Ovary (tissue), 7 donors: ENCODE measurements at regions not wholly inside any gene's neighbourhood (a gene's known extent, or its start where the extent isn't known, plus 50 kb on each side); places are given as distances from the start of the nearest gene placed in this dataset.

ENCODE experiments used
- DNase-seq, 5 donors: peaks; one replicate each; pipeline ENCODE4 v3.0.0-alpha.2; 2019 to 2020
- H3K27ac ChIP-seq, 2 donors: fragments of 200-600 bp; one replicate each; pipeline versions ENCODE4 v1.5.1 to v1.8.0; 2019 to 2022
- H3K27me3 ChIP-seq: fragments of 200-600 bp; one replicate; pipeline ENCODE4 v1.8.0; 2022
- H3K36me3 ChIP-seq: fragments of 200-600 bp; sonication (generic); one replicate; pipeline ENCODE4 v1.5.1; 2019
- H3K4me1 ChIP-seq: one replicate; pipeline ENCODE4 v1.8.1; 2013; ENCODE audit warnings: mild to moderate bottlenecking, moderate library complexity; ENCODE audit not compliant: insufficient read depth
- H3K4me3 ChIP-seq: fragments of 200-600 bp; sonication (generic); one replicate; pipeline ENCODE4 v1.5.1; 2017
- H3K9me3 ChIP-seq, 2 donors: fragments of 200-600 bp in 1 of 2; sonication (generic) in 1 of 2; one replicate each; pipeline versions ENCODE4 v1.5.1 to v1.8.1; 2013 to 2019; ENCODE audit warnings: mild to moderate bottlenecking in 1 of 2, moderate library complexity in 1 of 2
- EP300 ChIP-seq: sonication (generic); formaldehyde crosslinking; IDR thresholded peaks from one replicate; pipeline ENCODE4 v1.6.1; 2017; ENCODE audit warnings: antibody characterized with exemption
- POLR2A ChIP-seq: fragments of 450-650 bp; IDR thresholded peaks from one replicate; pipeline ENCODE4 v1.6.1; 2017; ENCODE audit warnings: antibody characterized with exemption, mild to moderate bottlenecking, moderate library complexity
- WGBS, 3 donors: extraction: QIAGEN DNeasy Blood & Tissue Kit in 1 of 3; methylation state at CpG; one replicate each; pipeline versions ENCODE4 v1.1.5 to v1.1.7; 2013 to 2017; 5-methylcytosine and 5-hydroxymethylcytosine counted together
- intact Hi-C, 4 donors: fragments of 100-400 bp; cut with DNase I; formaldehyde crosslinking; loops; one replicate each; pipeline versions ENCODE4 v1.11.0 to v1.15.1; 2022 to 2023
- TF ChIP-seq, protein P1 (sequence below), 3 donors: fragments of 450-650 bp in 2 of 3; fragments of 200-600 bp in 1 of 3; IDR thresholded peaks; one replicate each; pipeline versions ENCODE4 v1.5.1 to v1.8.0; 2016 to 2022; ENCODE audit warnings: antibody characterized with exemption in 3 of 3, mild to moderate bottlenecking in 1 of 3
- donor health status: DM: no; HTN: no; CAD: no; lungs with moderate emphysema.
- donor health status: DM: no; HTN: no; CAD: no.
- donor health status: Bipolar disorder and iron deficiency.
- donor health status: DM: no; HTN: no; CAD: no.
- donor health status: DM: yes; HTN: yes; CAD: no.

GRCh38 chr7:118836933-118837332 is 612.4 kb downstream of the ANKRD7 start:
- no peaks in the 10 kb centered on the region for H3K9me3 ChIP-seq
- no peaks in the 10 kb centered on the region for H3K36me3 ChIP-seq
- H3K4me3 ChIP-seq, result no peak overlapping the region
- TF ChIP-seq EP300, result no peak
- TF ChIP-seq, protein P1, sequence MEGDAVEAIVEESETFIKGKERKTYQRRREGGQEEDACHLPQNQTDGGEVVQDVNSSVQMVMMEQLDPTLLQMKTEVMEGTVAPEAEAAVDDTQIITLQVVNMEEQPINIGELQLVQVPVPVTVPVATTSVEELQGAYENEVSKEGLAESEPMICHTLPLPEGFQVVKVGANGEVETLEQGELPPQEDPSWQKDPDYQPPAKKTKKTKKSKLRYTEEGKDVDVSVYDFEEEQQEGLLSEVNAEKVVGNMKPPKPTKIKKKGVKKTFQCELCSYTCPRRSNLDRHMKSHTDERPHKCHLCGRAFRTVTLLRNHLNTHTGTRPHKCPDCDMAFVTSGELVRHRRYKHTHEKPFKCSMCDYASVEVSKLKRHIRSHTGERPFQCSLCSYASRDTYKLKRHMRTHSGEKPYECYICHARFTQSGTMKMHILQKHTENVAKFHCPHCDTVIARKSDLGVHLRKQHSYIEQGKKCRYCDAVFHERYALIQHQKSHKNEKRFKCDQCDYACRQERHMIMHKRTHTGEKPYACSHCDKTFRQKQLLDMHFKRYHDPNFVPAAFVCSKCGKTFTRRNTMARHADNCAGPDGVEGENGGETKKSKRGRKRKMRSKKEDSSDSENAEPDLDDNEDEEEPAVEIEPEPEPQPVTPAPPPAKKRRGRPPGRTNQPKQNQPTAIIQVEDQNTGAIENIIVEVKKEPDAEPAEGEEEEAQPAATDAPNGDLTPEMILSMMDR (IDR thresholded peaks at IDR 0.05), result no peak
- no peak for TF ChIP-seq POLR2A
- no peaks in the 10 kb centered on the region for H3K4me1 ChIP-seq
- DNase-seq, result no peak
- H3K27ac ChIP-seq, result no peak overlapping the region
- intact Hi-C loops, result no loop called here
- H3K27me3 ChIP-seq, result no peaks in the 10 kb centered on the region
- WGBS, 3 donors, result 82 to 93% (median 92%) methylated on average over 2 of the region's 2 CpGs

DNA sequence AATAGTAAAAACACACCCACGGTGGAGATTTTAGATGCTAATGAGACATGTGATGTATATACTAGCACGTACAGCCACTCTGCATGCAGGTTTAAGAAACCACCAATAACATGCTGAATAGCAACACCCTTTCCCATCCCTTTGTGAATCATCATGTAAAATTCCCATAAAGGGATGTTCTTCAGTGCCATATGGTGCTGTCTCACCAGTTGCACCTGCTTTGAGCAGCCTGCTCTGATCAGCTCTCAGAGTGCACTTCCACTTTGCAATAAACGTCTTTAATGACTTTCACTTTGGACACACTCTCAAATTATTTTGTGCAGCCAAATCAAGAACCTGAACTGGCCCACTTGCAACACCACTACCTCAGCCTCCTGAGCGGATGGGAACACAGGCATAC is 615.0 kb downstream of the ANKRD7 start:
- no peaks in the 10 kb centered on the region for H3K4me1 ChIP-seq
- no peak for DNase-seq
- 77 to 80% (median 79%) methylated on average over 4 of the region's 4 CpGs for WGBS, 3 donors
- intact Hi-C loops, result no loop called here
- TF ChIP-seq POLR2A (no peak), EP300 (no peak)
- TF ChIP-seq, protein P1 (IDR thresholded peaks at IDR 0.05), result no peak
- no peak overlapping the region for H3K27ac ChIP-seq
- H3K9me3 ChIP-seq, result no peaks in the 10 kb centered on the region
- H3K27me3 ChIP-seq, result no peaks in the 10 kb centered on the region
- no peak overlapping the region for H3K4me3 ChIP-seq
- H3K36me3 ChIP-seq, result no peaks in the 10 kb centered on the region

- WGBS, 3 donors, result 88 to 91% (median 91%) methylated on average over 1 of the region's 1 CpG
- Histone ChIP-seq H3K4me1 (no peaks in the 10 kb centered on the region), H3K27ac (no peak overlapping the region), H3K36me3 (no peaks in the 10 kb centered on the region), H3K4me3 (no peak overlapping the region), H3K27me3 (no peaks in the 10 kb centered on the region), H3K9me3 (no peaks in the 10 kb centered on the region)
- intact Hi-C loops, result no loop called here
- DNase-seq, result no peak
- TF ChIP-seq, protein P1 (IDR thresholded peaks at IDR 0.05), result no peak
- TF ChIP-seq POLR2A (no peak), EP300 (no peak)
Measured at GRCh38 chr7:118843456-118843855, 619.0 kb downstream of the ANKRD7 start.

GRCh38 chr7:118844748-118845147 is 620.2 kb downstream of the ANKRD7 start:
- Histone ChIP-seq H3K27ac (no peak overlapping the region), H3K27me3 (no peaks in the 10 kb centered on the region), H3K4me3 (no peak overlapping the region), H3K4me1 (no peaks in the 10 kb centered on the region), H3K9me3 (no peaks in the 10 kb centered on the region), H3K36me3 (no peaks in the 10 kb centered on the region)
- intact Hi-C loops, result no loop called here
- DNase-seq, result no peak
- TF ChIP-seq, protein P1 (IDR thresholded peaks at IDR 0.05), result no peak
- TF ChIP-seq EP300 (no peak), POLR2A (no peak)
- 68 to 79% (median 72%) methylated on average over 3 of the region's 3 CpGs for WGBS, 3 donors

DNA sequence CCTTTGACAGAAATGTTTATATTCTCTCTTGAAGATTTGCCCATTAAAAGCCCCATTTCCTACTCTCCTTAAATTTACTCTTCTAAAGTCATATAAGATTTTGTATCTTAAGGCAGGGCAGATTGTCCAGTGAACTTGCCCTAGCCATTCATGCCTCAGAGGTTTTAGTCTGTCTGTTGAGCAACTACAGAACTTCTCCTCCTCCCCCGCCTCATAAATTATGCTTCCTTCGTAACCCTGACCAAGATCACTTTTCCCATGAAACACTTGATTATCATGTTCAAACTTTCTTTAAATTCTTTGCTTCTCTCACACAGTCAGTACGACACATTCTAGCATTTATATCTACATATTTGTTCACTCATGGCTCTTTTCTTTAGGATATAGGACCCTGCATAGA is 621.3 kb downstream of the ANKRD7 start:
- 86 to 88% (median 87%) methylated on average over 3 of the region's 3 CpGs for WGBS, 3 donors
- no peaks in the 10 kb centered on the region for H3K4me1 ChIP-seq
- TF ChIP-seq, protein P1 (IDR thresholded peaks at IDR 0.05), result no peak
- no peak for TF ChIP-seq POLR2A
- no peak for TF ChIP-seq EP300
- H3K36me3 ChIP-seq, result no peaks in the 10 kb centered on the region
- no peak overlapping the region for H3K27ac ChIP-seq
- no peak overlapping the region for H3K4me3 ChIP-seq
- no peaks in the 10 kb centered on the region for H3K27me3 ChIP-seq
- DNase-seq, result no peak
- intact Hi-C loops, result no loop called here
- H3K9me3 ChIP-seq, result no peaks in the 10 kb centered on the region
